CD4-positive, alpha-beta T cell treated with Interferon alpha-2 for 1 hour (primary cell): ENCODE measurements at regions not wholly inside any gene's neighbourhood (a gene's known extent, or its start where the extent isn't known, plus 50 kb on each side); places are given as distances from the start of the nearest gene placed in this dataset.
"Not testable (repeated sequence)": the region's sequence is repeated elsewhere in the genome, so short reads cannot be mapped to it uniquely, and the experiment has no call there.

Experiments
- DNase-seq, 2 donors: peaks; one replicate each; pipeline ENCODE4 v3.0.0-alpha.2; 2020 to 2022

GRCh38 chr9:108049671-108050494, 560.3 kb upstream of the KLF4 start:
- no peak for DNase-seq

GRCh38 chr9:108049026-108049607, 559.5 kb upstream of the KLF4 start:
- DNase-seq, result no peak

DNA sequence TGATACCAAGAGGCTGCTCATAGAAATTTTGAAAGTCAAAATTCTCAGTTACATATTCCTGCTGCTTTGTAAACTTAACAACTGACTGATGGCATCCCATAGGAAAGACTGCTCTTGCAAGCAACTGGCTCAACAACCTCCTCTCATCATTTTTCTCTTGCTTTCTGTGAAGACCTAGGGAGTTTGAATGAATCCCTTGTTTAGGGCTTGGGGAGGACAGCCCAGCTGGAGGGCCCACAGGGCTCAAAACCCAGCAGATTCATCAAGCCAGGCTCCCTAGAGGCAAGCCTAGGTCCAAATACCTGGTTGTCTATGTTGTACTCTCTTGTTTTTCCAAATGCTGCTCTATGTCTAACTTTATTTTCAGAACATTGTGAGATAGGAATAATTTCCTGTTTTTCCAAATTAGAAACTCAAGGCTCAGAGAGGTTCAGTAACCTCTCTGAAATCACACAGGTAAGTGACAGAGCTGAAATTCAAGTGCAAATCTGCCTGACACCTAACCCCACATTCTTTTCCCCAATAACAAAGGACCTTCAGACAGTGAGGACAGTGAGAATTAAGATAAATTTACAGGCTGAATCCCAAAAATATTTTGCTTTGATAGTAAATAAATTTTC, 558.9 kb upstream of the KLF4 start:
- no peak for DNase-seq

- not testable (repeated sequence) for DNase-seq
Observed at GRCh38 chr9:108047777-108048176, 558.2 kb upstream of the KLF4 start.

- DNase-seq, result no peak
Observed at GRCh38 chr9:108047264-108047663, 557.7 kb upstream of the KLF4 start.

DNA sequence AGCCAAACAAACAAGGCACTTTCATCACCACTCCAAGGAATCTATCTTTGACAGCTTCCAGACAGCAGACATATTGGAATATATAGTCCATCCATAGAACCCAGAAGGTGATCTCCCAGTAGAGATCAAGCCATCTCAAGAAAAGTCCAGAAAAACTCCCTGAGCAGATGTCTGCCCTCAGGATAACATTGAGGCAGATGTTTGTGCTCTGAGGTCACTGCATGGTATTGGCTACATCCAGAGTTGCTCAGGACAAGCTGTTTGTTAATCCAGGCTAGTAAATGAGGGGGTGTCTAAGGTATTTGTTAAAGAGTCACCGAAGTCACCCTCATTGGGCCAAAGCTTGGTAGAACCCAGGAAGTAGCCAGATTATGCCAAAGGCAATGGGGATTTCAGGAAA, 556.3 kb upstream of the KLF4 start:
- no peak for DNase-seq

DNA sequence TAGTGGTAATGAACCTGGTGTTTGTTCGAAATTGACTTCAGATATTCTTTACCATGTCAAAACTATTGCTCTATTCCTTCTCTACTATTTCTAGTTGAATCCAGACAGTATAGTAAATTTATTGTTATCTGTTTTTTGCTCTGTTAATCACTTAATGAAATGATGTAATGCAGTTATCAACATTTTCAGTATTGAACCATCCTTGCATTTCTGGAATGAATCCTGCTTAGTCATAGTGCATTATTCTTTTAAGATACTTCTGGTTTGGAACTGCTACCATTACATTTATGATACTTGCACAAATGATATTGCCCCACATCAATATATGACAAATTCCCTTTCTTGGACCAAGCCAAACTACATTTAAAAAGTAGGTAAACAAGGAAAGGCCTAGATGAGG, 554.0 kb upstream of the KLF4 start:
- DNase-seq, result no peak

DNA sequence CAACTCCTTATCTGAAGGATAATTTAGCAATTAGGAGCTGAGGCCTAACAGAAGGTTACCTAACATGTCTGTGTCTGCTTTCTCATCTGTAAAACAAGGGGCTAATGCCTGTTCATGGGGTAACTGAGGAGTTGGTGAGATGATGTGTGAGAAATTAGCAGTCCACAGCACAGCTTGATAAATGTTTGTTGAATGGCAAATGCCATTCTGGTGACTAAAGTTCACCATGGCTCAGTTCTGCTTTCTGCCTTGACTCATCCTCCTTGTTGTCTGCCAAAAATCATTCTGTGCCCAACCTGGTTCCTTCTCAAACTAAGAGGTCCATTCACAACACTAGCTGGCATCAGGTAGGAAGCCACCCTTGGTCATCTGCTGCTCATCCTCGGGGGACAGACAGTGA, 552.0 kb upstream of the KLF4 start:
- DNase-seq, result no peak

GRCh38 chr9:108040783-108041182, 551.2 kb upstream of the KLF4 start:
- no peak for DNase-seq

DNA sequence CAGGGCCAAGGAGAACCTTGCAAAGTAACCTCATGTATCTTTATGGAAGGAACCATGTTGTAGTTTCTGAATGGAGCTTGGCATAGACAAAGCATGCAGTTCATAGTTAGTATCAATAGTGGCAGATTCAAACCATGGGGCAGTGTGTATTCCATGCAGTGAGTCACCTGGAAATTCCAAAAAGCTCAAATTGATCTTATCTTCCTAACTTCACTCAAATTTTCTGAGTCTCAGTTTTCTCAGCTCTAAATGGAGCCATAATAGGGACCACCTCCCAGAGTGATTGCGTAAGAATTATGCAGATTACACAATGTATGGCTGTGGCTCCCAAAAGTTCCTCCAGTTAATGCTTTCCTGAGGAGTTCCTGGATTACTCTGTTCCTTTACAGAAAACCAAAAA, 549.9 kb upstream of the KLF4 start:
- no peak for DNase-seq

GRCh38 chr9:108039012-108039411, 549.4 kb upstream of the KLF4 start:
- DNase-seq, result no peak

DNA sequence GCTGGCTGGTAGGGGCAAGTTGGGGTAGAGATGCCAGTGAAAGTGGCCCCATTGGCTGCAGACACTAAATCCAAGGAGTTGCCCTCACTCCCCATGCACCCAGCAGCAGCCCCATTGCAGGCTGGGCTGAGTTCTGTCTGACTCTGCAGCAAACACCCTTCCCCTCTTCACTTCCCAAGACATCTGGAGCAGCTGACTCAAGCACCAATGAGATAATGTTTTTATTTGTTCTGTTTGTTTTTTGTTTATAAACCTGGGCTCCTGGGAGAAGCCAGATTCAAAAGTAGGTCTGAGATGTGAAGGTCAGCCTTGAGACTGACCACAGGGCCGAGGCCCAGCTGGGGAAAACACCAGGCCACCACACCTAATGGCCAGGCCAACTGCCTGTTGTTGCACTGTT, 545.9 kb upstream of the KLF4 start:
- no peak for DNase-seq

DNA sequence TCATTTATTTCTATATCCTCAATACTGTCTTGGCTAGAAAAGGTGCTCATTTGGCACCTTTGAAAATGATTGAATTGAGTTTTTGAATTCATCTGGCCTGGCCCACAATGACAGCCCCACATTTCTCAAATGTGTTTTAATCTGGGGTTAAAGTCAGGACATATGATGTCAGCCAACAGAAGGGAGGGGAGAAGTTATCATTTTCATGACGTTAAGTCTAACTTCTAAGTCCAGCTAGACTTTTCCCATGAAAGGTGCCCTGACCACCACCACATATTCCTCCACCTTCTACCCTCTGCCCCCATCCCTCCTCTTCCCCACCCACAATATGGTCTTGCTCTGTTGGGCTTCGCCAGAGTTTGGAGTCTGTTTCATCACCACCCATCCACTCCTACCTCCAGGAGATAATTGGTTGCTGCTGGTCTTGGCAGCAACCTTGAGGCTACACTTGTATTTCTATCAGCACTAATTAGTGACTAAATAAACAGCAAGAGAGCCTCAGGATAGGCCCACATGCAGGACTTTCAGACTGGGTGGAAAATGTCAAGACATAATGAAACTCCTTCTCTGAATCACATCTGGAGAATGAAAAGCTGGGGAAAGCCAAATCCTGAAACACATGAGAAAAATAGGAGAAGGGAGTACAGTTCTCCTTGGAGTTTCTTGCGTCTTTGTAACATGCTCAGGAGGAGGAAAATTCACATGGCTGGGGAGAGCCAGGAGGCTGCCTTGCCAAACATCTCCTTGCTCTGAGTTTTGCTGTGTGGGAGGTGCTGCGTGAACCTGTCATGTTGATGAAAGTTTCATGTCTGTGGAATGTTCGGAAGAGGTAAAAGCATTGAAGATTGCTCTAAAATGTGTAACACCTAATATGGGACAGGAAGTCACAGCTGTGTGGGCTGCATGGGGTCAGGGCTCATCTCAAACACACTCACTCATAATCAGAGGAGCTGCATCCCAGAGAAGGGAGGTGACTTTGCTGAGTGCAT, 544.7 kb upstream of the KLF4 start:
- DNase-seq, result no peak

DNA sequence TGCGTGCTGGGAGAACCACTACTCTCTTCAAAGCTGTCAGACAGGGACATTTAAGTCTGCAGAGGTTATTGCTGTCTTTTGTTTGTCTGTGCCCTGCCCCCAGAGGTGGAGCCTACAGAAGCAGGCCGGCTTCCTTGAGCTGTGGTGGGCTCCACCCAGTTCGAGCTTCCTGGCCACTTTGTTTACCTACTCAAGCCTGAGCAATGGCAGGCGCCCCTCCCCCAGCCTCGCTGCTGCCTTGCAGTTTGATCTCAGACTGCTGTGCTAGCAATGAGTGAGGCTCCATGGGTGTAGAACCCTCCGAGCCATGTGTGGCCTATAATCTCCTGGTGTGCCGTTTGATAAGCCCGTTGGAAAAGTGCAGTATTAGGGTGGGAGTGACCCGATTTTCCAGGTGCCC, 542.5 kb upstream of the KLF4 start:
- not testable (repeated sequence) for DNase-seq

GRCh38 chr9:108031221-108031620, 541.7 kb upstream of the KLF4 start:
- not testable (repeated sequence) for DNase-seq

DNA sequence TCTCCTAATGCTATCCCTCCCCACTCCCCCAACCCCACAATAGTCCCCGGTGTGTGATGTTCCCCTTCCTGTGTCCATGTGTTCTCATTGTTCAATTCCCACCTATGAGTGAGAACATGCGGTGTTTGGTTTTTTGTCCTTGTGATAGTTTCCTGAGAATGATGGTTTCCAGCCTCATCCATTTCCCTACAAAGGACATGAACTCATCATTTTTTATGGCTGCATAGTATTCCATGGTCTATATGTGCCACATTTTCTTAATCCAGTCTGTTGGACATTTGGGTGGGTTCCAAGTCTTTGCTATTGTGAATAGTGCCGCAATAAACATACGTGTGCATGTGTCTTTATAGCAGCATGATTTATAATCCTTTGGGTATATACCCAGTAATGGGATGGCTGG, 537.1 kb upstream of the KLF4 start:
- DNase-seq, result not testable (repeated sequence)

- DNase-seq, result no peak
Observed at GRCh38 chr9:108024604-108025003, 535.0 kb upstream of the KLF4 start.

DNA sequence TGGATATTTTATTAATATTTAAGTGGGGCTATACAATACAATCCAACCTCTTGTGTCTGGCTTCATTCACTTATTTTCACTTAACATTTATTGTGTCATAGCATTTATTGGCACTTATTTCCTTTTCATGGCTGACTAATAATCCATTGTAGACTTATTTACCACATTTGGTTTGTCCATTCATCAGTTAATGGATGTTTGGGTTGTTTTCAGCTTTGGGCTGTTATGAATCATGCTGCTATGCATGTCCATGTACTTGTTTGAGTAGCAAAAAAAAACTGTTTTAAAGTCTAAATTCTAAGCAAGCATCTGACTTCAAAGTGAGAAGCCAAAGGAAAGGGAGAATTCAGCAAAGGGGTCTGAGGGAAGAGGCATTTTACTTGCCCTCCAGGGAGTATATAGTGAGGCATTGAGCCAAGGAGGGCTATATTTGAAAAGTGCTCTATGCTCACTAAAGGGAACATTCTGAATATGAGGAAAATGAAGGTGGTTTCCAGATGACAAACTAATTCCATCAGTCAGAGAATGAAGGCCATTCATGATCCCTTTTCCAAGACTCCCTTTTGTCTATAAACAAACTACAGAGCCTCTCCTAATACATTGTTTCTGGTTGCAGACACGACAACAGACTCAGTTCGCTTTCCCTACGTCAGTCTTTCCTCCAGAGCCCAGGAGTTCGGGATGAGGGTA, 532.8 kb upstream of the KLF4 start:
- DNase-seq, result no peak

- DNase-seq, result no peak
Observed at GRCh38 chr9:108021096-108021710, 531.6 kb upstream of the KLF4 start.

- no peak for DNase-seq
Observed at GRCh38 chr9:108019821-108020220, 530.3 kb upstream of the KLF4 start.

- no peak for DNase-seq
Observed at GRCh38 chr9:108017671-108018070, 528.1 kb upstream of the KLF4 start.

DNA sequence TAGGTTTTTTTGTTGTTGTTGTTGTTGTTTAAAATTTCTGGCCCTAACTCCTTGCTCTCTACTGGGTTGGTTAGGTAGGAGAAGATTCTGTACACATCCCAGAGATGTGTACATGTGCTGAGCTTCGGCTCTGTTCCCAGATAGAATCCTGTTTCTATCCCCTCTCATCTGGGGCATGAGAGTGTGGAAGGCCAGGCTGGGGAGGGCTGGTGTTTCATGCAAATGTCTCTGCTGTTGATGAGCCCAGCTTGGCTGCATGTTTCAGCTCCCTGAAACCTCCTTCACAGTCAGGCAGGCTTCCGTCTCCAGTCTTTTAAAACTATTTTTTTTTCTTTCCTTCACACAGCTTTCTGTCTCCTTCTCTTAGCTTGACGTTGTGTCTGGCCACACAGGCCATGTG, 526.9 kb upstream of the KLF4 start:
- DNase-seq, result no peak
